ENCODE measurements at regions not wholly inside any gene's neighbourhood (a gene's known extent, or its start where the extent isn't known, plus 50 kb on each side); places are given as distances from the start of the nearest gene placed in this dataset.

- H3K9me3 ChIP-seq = peaks cover 3% of the 10 kb centered on the region
- ATAC-seq (ENCODE audit: insufficient number of reproducible peaks, low FRiP score, low read depth) (no peak), DNase-seq (ENCODE audit: low spot score) (no peak)
- no peaks in the 10 kb centered on the region for H3K27me3 ChIP-seq (replicated peaks; ENCODE audit: insufficient read depth)
- no peak for TF ChIP-seq CTCF (IDR thresholded peaks at IDR 0.05)
- H3K4me1 ChIP-seq (ENCODE audit: control insufficient read depth in 1 of 2, low read depth in 2 of 2) = peaks cover 0 to 5% of the 10 kb centered on the region in 2 donors
- no peaks in the 10 kb centered on the region for H3K36me3 ChIP-seq
- no peak overlapping the region for H3K27ac ChIP-seq
- H3K4me3 ChIP-seq = no peak overlapping the region
Measured at GRCh38 chr6:168737014-168737413, 296.0 kb downstream of the SMOC2 start.

- no peak for TF ChIP-seq CTCF (IDR thresholded peaks at IDR 0.05)
- DNase-seq (ENCODE audit: low spot score) (no peak), ATAC-seq (ENCODE audit: insufficient number of reproducible peaks, low FRiP score, low read depth) (no peak)
- H3K4me3 ChIP-seq = no peak overlapping the region
- H3K36me3 ChIP-seq = no peaks in the 10 kb centered on the region
- peaks cover 0 to 5% of the 10 kb centered on the region in 2 donors for H3K4me1 ChIP-seq (ENCODE audit: control insufficient read depth in 1 of 2, low read depth in 2 of 2)
- peak overlapping the region in 1 of 2 donors; percentile 12 for H3K27ac ChIP-seq
- H3K9me3 ChIP-seq = peaks cover 3% of the 10 kb centered on the region
- no peaks in the 10 kb centered on the region for H3K27me3 ChIP-seq (replicated peaks; ENCODE audit: insufficient read depth)
Measured at GRCh38 chr6:168736039-168736438, 295.1 kb downstream of the SMOC2 start.

GRCh38 chr6:168735268-168735949 lies 294.4 kb downstream of the SMOC2 start:
- Histone ChIP-seq H3K9me3 (peaks cover 3% of the 10 kb centered on the region), H3K36me3 (no peaks in the 10 kb centered on the region), H3K27me3 (replicated peaks; ENCODE audit: insufficient read depth) (no peaks in the 10 kb centered on the region), H3K4me1 (ENCODE audit: control insufficient read depth in 1 of 2, low read depth in 2 of 2) (peaks cover 0 to 5% of the 10 kb centered on the region in 2 donors), H3K4me3 (no peak overlapping the region), H3K27ac (peak overlapping the region in 1 of 2 donors; percentile 12)
- TF ChIP-seq CTCF (IDR thresholded peaks at IDR 0.05) = no peak
- no peak for DNase-seq (ENCODE audit: low spot score)
- no peak for ATAC-seq (ENCODE audit: insufficient number of reproducible peaks, low FRiP score, low read depth)

GRCh38 chr6:168734523-168734922 lies 293.5 kb downstream of the SMOC2 start:
- no peak for DNase-seq (ENCODE audit: low spot score)
- TF ChIP-seq CTCF (IDR thresholded peaks at IDR 0.05) = no peak
- Histone ChIP-seq H3K36me3 (no peaks in the 10 kb centered on the region), H3K4me3 (no peak overlapping the region), H3K4me1 (ENCODE audit: control insufficient read depth in 1 of 2, low read depth in 2 of 2) (peaks cover 0 to 5% of the 10 kb centered on the region in 2 donors), H3K9me3 (peaks cover 3% of the 10 kb centered on the region), H3K27me3 (replicated peaks; ENCODE audit: insufficient read depth) (no peaks in the 10 kb centered on the region), H3K27ac (no peak overlapping the region)
- no peak for ATAC-seq (ENCODE audit: insufficient number of reproducible peaks, low FRiP score, low read depth)

- no peaks in the 10 kb centered on the region for H3K9me3 ChIP-seq
- DNase-seq (ENCODE audit: low spot score) = no peak
- no peaks in the 10 kb centered on the region for H3K27me3 ChIP-seq (replicated peaks; ENCODE audit: insufficient read depth)
- ATAC-seq (ENCODE audit: insufficient number of reproducible peaks, low FRiP score, low read depth) = no peak
- H3K4me1 ChIP-seq (ENCODE audit: control insufficient read depth in 1 of 2, low read depth in 2 of 2) = peaks cover 0 to 5% of the 10 kb centered on the region in 2 donors
- no peak overlapping the region for H3K27ac ChIP-seq
- no peak for TF ChIP-seq CTCF (IDR thresholded peaks at IDR 0.05)
- no peak overlapping the region for H3K4me3 ChIP-seq
- H3K36me3 ChIP-seq = no peaks in the 10 kb centered on the region
Measured at GRCh38 chr6:168732676-168733075, 291.7 kb downstream of the SMOC2 start.

All from thoracic aorta (tissue), 2 donors.